Left kidney (tissue), 1 donor: ENCODE measurements at regions not wholly inside any gene's neighbourhood (a gene's known extent, or its start where the extent isn't known, plus 50 kb on each side); places are given as distances from the start of the nearest gene placed in this dataset.
"Not testable (repeated sequence)": the region's sequence is repeated elsewhere in the genome, so short reads cannot be mapped to it uniquely, and the experiment has no call there.

Experiments
- DNase-seq: peaks from one replicate; pipeline ENCODE4 v3.0.0-alpha.2; 2013

DNA sequence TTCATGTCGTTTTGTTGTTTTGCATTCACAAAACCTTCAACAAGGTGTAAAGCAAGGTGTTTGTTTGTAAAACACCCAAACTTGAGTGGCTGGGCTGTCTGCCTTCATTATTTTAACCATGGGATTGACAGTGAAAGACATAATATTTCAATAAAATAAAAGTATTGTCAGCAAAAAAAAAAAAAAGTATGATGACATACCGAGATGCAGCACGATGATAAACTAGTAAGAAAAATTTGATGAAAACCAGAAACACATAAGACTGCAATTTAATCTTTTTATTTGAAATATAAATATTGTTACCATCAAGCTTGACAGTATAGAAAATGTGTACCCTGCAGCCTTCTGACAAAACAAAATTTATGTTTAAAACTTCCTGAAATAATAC, 419.3 kb upstream of the DYNLRB2 start:
- no peak for DNase-seq

DNA sequence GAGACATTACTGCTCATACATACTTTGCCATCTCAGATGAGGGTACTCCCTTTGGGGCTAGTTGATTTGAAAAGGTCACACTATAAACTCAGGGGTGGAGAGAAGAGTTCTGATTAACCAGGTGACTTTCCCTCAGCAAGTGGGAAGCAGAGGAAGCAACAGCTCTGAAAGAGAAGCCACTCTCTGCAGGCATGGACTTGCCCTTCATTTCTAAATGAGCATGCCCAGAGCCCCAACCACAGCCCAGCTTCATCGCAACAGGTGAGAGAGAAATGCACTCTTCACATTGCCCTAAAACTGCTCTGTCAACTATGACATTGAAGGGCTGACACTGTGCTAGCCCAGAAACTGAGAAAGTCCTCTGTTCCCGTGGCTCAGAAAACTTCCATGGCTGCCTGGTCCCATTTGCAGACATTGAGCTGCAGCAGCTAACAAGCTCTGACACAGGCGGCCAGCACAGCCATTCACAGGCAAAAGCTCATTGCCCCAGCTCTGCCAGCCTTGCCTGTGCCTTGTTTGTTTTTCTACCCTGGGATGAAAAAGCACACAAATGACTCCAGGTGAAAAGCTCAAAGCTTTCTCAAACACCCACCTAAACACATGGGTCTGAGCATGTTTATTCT, 419.8 kb upstream of the DYNLRB2 start:
- DNase-seq, result no peak

DNA sequence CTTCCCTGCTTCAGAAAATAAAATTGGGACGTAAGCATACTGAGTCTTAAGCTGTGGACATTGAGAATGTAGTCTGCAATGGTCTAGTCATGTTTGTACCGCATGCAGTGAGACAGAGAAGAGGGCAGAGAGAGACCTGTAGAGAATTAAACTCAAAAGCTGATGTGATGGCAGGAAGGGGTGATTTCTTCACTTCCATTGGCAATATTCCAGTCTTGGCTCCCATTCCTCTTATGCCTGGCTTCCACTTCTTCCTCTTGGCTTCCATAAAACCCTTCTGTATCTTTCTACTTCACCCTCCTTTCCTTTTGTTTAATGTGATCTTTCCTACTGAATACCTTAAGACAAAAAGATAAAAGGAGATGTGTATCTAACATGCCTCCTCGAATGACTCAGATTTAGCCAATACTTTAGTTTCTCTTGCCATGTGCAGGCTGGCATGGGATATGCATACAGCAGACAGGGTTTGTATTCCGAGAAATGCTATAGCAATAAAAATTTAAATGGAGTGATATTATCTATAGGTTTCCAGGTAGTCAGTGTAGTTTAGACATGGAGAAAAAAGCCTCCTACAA, 423.1 kb upstream of the DYNLRB2 start:
- DNase-seq, result no peak

DNA sequence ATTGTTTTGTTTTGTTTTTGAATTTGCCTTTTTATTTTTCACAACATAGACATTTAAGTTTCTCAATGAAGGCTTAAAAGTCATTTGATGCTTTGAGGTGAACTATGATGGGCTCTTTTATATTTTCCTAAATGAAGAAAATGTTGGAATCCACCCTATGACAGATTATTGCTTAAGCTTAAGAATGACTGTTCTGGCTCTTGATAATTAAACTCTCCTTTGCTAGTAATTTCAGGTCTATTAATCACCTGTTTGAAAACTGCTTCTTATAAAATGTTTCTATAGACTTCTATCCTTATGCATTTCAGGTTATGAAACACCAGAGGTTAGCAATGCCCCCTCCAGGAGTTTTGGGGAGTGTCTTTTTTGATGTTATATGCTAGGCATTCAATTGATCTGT, 424.1 kb upstream of the DYNLRB2 start:
- no peak for DNase-seq

DNA sequence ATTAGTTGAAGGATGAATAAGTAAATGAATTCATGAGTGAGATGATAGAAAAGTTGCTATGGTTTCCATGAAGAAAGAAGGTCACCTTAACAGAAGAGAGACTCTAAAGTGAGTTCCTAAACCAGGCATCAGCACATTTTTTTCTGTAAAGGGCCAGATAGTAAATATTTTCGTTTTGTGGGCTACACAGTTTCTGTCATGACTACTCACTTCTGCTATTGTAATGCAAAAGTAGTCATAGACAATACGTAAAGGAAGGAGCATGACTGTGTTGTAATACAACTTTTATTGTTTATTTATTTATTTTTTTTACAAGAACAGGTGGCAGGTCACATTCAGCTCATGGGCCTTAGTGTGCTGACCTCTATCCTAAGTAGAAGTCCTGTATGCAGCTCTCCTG, 426.1 kb upstream of the DYNLRB2 start:
- no peak for DNase-seq

DNA sequence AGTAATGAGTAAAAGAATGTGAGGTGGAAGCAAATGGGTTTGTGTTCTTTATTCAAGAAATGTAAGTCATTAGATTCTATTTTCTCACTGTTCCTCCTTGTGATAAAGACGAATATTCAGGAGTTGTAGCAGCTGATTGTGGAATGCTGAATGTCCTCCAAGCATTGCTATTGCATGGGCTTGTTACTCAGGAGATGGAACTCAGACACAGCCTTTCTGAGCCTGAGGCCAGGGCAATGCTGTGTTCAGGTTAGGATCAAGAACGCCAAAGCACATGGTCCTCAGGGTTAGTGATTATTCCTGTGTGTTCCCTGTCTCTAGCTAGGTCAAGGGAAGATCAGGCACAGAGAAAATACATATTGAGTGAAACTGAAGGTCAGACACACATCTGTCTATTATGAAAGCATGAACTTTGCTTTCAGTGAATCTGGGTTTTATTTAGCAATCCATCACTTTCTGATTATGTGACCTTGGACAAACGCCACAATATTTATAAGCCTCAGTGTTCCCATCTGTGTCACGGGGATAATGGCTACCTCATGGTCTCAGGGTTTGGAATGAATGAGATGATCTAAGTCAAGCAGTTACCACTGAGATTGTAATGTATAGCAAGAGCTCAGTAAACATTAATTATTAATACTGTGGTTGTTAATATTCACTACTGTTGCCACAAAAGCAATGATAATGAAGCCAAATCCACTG, 426.8 kb upstream of the DYNLRB2 start:
- no peak for DNase-seq

DNA sequence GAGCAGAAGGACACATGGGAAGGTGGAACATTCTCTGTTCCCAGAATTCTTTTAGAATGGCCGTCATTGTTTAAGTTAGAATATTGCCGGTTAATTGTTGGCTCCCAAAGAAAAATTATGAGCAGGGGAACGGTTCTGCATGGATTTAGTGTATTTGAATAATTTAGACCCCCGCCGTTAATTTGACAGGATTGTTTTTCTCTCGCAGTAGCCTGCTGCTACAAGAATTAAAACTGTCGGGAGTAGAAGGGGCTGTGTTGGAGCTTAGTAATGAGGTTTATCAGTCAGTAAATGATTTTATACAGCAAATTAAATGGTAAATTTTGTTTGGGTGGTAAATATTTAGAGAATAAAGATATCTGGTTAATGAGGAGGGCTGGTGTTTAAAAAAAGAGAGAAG, 431.2 kb upstream of the DYNLRB2 start:
- no peak for DNase-seq

DNA sequence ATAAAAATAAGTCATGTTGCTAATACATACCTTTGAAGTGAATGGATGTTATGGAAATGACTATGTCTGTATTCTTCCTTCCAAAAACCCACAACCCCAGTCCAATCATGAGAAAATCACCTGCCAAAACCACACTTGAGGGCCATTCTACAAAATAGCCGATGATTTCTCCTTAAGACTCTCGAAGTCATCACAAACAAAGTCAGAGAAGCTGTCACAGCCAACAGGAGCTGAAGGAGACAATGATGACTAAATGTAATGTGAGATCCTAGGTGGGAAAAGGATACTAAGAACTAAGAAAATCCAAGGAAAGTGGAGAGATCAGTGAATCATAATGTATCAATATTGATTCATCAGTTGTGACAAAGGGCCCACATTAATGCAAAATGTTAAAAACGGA, 432.9 kb upstream of the DYNLRB2 start:
- DNase-seq, result no peak

DNA sequence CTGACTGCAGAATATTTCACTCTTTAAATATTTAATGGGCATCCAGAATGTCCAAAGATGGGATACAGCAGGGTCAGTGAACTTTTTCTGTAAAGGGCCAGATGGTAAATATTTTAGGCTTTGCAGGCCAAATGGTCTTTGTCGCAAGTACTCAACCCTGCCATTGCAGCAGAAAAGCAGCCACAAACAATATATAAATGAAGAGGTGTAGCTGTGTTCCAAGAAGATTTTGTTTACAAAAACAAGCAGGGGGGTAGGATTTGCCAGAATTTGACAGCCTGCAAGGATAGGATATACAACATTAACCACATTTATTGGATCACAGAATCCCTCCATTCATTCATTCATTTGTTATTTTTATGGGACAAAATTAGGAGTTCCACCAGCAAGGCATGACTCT, 435.0 kb upstream of the DYNLRB2 start:
- DNase-seq, result no peak

DNA sequence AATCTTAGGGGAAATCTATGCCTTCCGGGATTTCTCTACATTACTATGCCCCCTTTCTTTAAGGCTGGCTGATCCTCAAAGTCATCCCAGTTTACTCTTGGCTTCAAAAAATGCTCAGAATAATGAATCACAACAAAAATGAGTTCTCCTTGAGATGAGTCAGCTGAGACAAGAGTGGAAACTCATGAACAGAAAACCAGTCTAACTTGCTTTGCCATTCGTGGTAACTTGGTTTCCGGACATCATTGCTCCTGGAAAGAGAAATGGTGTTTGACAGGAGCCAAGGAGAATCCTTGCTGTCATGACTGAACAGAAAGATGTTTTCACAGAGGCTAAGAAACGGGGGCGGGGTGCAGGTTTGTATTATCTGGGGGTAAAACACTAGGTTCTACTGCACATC, 435.6 kb upstream of the DYNLRB2 start:
- no peak for DNase-seq

DNA sequence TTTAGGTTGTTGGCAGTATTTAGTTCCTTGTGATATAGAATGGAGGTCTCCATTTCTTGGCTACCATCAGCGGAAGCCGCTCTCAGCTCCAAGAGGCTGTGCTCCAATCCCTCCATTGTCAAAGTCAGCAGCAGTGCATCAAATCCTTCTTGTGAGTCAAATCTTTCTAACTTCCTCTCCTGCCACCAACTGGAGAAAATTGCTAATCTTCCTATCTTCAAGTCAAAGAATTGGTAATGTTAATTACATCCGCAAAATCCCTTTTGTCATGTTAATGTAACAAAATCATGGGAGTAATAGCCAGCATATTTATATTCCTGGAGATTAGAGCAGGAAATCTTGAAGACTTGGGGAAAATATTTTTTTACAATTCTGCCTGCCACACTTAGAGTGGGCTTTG, 436.4 kb upstream of the DYNLRB2 start:
- no peak for DNase-seq

DNA sequence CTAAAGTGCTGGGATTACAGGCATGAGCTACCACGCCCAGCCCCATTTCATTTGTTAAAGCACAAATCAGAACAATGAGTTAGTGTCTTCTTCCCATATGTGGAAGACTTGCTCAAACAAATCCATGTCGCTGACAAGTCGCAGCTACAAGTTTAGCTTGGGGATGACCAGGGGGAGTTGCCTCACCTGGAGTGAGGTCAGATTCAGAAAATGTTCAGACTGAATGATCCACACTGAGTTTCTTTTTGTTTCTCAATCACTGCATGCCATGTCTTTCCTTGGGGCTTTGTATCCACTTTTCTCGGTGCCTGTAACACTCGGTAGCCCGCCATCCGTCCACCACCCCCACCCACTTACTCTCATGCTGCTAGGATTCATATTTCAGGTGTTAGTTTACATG, 437.3 kb upstream of the DYNLRB2 start:
- no peak for DNase-seq

DNA sequence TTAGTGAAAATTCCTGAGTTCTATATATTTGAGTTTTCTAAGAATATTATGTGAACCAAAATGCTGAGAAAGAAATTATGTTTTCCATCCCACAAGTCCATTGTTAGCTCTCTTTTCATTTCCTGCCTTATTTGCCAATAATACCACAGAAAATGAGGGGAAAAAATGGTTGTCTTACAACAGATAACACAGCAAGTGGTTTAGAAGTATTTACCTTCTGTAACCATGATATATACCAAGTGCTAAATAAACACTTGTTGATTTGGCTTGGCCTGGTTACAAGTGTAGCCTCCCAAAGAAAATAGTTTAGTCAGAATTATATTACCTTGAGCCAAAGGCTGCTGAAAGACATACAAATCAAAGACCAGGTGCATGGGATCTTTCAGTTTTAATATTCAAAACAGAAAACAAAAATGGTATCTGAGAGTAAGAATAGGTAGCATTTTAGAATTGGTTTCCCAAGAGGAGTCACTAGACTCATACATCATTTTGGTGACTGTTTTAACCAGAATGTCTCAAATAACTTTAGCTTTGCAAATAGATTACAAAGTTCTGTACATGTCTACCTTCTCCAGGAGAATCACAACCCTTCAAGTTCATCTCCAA, 439.8 kb upstream of the DYNLRB2 start:
- DNase-seq, result no peak

DNA sequence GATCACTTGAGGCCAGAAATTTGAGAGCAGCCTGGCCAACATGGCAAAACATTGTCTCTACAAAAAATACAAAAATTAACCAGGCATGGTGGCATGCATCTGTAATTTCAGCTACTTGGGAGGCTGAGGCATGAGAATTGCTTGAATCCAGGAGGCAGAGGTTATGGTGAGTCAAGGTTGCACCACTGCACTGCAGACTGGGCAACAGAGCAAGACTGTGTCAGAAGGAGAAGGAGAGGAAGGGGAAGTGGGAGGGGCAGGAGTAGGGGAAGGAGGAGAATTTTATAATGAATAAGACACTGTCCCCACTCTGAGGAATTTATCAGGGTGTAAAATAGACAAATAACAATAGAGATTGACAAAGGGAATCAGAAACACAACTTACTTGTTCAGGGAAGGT, 440.6 kb upstream of the DYNLRB2 start:
- DNase-seq, result no peak

DNA sequence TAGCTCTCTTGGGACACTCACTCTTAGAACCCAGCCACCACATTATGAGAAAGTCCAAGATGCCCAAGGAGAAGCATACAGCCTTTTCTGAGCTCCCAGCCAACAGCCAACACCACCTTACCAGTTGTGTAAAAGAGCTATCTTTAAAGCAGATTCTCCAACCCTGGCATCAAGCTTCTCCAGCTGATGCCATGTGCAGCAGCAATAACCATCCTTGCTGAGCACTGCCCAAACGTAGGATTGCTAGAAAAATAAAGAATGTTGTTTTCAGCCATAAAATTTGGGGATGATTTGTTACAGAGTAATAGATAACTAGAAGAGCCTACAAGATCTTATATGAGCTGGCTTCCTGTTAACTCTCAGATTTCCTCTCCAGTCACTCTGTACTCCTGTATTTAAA, 443.7 kb upstream of the DYNLRB2 start:
- no peak for DNase-seq

DNA sequence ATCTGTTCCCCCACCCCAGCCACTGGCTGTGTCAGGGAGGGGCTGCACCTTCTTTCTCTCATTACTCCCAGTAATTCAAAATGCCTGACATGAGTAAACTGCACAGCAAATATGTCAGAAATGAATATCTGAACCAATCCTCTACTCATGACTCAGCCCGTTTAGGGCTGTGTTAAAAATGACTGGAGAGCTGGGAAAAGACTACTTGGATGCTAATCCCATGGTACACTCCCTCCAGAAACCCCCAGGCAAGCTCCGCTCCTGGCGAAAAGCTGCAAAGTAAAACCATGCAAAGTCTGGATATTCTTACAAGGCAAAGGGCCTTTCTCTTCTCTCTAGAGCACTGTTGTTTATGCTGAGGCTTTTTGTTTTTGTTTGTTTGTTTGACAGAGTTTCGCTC, 448.1 kb upstream of the DYNLRB2 start:
- DNase-seq, result no peak

DNA sequence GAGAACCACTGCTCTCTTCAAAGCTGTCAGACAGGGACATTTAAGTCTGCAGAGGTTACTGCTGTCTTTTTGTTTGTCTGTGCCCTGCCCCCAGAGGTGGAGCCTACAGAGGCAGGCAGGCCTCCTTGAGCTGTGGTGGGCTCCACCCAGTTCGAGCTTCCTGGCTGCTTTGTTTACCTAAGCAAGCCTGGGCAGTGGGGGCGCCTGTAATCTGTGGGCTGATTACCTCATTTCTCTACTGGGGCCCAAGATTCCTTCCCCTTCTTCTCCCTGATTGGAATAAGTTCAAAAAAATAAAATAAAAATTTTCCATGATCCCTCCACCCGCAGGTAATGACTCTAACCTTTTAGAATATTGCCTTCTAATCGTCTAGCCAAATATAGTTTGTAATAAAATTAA, 449.3 kb upstream of the DYNLRB2 start:
- not testable (repeated sequence) for DNase-seq

DNA sequence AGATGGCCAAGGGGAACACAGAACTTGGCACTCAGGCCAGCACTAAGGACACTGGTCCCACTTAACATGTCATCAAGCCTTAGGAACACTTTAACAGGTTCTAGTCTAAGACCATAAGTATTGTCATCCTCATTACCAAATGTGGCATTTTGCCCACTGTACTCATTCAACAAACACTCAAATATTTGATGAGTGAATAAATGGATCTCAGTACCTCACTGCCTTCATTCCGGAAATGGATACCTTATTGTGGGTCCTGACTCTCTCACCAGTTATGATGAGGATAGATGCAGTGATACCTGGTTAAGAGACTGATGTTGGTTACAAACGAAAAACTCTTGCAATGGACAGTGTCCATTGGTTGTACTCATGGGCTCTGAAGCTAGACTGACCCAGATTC, 455.2 kb upstream of the DYNLRB2 start:
- DNase-seq, result no peak

DNA sequence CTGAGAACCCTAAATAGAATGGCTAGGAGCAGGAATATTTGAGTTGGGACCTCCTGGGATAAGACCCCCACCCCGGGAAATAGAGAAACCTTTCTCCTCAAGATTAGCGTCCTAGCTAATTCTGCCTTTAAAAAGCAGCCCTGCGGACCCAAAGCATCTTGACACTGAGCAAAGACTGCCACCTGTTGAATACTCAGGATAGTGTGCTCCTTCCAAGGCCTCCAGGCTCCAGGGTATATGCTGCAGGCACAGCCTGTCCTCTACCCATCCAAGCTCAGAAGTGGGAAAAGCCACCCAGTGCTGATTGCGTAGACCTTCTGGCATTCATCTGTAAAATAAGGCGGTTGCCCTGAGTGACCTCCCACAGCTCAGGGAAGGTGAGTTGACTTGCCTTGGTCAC, 456.2 kb upstream of the DYNLRB2 start:
- DNase-seq, result peak; percentile 71

DNA sequence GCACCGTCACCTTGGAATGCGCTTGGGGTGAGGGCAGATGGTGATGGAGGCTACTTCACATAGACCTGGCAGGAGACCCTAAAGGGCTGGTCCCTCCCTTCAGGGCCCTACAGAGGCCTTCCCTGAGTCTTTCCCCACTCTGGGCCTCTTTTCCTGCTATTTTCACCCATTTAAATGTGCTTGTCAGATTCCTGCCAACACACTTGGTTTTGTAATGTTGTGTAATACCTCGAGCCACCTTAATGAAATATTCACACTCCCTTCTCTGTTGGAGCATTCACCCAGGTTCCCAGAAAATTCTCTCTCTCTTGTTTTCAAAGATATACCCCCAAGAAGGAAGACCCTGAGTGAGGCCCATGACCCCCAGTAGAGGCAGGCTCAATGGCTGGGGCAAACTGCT, 456.6 kb upstream of the DYNLRB2 start:
- no peak for DNase-seq

DNA sequence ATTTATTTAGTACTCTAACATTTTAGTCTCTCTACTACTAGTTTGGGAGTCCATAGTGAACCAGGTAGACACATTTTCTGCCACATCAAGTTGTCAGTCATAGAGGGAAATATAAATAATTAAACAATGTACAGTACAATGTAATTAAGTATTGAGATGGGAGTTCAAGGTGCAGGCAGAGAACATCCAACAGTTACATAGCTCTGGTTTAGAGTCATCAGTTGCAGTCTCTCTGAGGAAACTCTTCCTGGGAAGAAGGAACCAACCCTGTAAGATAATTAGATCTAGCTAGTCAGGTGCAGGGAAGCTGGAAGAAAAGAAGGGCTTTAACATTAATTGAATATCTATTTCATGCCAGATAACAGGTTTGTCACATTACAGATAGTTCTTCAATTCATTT, 457.9 kb upstream of the DYNLRB2 start:
- no peak for DNase-seq

DNA sequence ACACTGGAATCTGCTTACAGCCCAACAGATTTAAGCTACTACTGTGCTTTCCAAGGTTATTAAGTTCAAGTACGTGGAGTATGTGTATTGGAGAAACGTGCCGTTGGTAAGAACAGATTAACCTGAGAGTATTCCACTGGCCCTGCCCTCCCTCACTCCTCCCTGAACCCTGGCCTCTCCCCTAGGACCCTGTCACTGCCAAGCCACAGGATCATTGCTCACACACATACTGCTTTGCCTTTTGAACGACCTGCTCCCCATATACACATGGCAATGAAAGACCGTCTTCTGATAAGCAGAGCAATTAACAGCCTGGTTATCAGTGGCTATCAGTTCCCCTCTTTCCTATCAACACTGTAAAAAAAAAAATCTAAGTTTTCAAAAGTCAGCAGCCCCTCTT, 458.9 kb upstream of the DYNLRB2 start:
- DNase-seq, result no peak

DNA sequence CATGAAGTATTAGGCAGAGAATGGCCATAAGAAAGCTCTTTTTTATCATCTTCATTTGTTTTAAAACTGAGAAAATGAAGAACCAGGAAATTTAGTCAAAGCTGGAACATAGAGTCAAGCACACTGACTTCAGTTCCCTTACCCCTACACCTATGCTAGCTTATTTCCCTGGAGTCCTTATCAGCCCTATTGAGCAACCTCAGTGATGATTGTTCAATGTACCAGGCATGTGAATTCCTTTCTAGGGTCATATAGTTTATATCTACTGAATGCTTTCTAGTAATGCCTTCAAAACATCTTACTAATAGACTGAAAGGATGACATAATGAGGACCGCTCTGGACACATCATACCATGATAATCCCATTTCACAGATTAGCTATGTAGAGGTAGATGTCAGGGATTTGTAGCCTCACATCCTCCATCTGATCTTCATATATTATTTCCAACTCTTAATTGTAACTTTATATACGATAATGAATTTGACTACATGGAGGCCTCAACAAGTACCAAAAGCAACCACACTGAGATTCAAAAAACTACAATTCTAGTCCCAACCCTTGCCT, 460.4 kb upstream of the DYNLRB2 start:
- no peak for DNase-seq
